SIG-M5 (cell line): ENCODE measurements at regions not wholly inside any gene's neighbourhood (a gene's known extent, or its start where the extent isn't known, plus 50 kb on each side); places are given as distances from the start of the nearest gene placed in this dataset.

Experiments used
- DNase-seq: peaks from one replicate; lab custom pipeline; 2025; lab: John Stamatoyannopoulos, UW

DNA sequence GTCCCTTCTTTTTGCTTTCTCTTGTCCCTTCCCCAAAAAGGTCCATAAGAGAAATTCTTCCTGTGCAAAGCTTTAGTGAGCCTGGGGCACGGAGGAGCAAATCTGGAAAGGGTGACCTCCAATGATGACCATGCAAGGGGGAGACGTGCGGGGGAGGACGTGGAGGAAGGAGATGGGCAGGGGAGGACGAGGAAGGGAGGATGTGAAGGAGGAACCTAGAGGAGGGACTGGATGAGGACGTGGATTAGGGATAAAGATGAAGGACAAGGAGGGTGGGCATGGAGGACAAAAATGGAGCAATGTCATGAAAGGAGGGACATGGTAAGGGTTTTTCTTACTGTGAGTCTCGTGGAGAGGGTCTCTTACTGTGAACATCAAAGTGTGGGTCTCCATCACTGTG is 139.5 kb downstream of the ERMARD start:
- DNase-seq, result no peak

DNA sequence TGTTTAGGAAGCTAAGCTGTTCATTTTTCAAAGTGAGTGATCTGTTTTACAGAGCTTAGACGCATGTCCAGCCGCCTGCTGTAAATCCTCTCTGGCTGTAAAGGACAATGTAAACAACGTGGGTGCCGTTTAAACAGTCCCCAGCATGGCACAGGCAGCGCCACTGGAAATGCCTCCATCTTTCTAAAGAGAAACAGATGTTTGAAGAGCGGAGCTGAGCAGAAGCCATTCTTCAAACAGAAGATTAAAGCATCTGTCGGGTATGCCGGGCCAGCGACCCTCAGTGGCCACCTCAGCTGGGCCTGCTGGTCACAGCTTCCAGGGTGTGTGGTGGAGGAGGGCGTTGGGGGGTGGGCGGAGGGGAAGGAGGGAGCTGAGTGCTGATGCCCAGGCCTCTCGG is 138.6 kb downstream of the ERMARD start:
- no peak for DNase-seq

DNA sequence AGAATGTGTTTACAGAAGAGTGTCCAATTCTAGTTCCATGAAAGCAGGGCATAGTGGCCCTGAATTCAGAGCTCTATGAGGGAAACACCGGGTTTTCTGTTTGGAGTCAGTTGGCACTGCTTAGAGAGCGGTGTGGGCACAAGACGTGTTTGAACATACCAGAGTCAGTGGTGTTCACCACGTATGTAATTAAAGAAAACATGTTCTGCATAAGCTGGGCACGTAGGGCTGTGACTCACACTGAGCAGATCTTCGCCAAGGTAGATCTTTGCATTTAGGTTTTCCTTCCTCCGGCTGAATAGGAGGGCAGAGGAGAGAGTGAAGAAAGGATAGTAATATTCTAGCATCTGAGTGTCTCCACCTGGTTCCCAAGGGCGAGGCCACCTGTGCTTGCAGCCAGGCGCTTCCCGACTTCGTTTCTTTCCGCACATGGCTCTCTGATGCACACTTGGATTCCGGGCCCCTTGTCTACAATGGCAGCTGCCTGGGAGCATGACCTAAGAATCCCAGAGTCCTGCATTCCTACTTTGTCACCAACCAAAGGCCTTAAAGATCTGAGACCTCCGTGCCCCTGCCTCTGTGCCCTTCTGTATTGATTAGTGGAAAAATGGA is 136.2 kb downstream of the ERMARD start:
- DNase-seq, result no peak

GRCh38 chr6:169886631-169887227 is 135.3 kb downstream of the ERMARD start:
- DNase-seq, result no peak

DNA sequence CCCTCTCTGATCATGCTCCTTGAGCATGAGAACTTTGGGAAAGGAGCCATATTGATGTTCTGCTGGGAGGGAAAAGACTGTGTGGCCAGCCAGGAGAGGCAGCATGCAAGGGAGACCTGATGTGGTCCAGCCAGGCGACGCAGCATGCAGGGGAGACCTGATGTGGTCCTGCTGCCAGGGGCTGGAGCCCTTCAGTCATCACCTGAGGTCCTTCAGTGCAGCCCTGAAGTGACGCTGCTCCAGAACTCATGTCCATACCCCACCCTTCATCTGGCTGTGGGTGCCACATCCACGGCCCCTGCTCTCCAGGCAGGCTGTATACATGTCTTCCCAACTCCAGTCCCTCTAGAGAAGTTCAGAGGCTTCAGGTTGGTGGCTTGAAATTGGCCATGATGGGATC is 134.4 kb downstream of the ERMARD start:
- DNase-seq, result no peak

GRCh38 chr6:169885131-169885530 is 133.7 kb downstream of the ERMARD start:
- no peak for DNase-seq

DNA sequence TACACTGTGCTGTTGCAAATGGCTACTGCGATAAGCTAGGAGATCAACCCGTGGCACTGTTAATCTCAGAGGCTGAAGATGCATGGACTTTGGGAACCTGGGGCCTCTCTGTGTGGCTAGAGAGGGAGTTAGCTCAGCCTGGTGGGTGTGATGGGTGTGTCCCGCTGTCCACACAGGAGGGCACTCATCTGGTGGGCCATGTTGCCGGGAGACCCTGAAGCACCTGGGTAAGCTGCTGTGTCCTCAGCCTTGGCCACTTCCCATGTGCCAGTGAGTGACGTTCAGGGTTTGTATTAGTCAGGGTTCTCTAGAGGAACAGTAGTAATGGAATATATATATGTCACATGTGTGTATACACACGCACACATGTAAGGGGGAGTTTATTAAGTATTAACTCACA is 132.7 kb downstream of the ERMARD start:
- DNase-seq, result no peak

DNA sequence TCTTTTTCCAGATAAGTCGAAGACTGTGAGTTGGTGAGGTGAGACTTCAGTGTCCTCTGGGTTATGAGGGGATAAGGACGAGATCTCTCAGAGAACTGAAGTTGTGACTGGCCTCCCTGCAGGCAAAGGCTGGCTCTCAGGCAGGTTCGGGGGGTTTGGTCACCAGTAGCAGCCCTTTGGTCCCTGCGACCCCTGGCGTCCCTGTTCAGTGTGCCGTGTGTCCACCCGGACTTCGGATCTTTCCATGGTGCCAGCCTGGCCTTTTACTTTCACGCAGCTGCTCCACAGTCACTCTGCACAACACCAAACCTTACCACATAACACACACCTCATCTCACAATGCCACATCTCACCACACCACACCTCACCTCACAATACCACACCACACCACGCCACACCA is 131.9 kb downstream of the ERMARD start:
- no peak for DNase-seq

DNA sequence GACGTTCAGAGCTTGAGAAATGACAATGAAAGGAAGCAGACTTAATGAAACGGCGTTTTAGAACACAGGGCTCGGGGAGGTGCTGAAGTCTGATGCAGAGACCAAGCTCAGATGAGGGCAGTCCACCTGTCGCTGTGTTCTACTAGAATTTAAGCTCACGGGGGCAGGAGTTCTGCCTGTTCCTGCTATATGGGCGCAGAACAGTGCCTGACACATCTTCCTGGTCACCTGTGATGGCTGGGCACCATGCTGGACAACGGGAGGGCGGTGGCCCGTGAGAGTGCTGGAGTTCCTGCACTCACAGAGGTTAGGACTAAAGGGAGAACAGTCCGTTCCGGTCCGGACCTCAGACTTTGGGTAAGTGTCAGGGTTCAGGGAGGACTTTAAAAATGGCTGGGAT is 130.6 kb downstream of the ERMARD start:
- no peak for DNase-seq

DNA sequence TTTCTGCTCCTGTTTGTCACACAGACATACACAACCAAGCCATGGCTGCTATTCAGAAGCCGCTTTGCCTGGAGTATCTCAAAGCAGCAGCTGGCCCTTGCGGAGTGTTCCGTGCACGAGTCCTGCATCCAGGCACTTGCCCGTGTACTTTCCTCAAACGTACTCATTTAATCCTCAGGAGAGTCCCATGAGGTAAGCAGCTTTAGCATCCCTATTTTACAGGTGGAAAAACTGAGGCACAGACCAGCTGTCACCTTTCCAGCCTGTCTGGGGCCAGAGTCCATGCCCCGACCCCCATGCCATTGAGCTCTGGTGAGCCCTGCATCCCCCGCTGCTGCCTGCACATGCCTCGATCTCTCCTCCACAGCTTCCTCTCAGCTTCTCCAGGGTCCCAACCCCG is 130.0 kb downstream of the ERMARD start:
- no peak for DNase-seq

GRCh38 chr6:169880516-169880915 is 129.1 kb downstream of the ERMARD start:
- no peak for DNase-seq

GRCh38 chr6:169869301-169869700 is 117.9 kb downstream of the ERMARD start:
- DNase-seq, result no peak

DNA sequence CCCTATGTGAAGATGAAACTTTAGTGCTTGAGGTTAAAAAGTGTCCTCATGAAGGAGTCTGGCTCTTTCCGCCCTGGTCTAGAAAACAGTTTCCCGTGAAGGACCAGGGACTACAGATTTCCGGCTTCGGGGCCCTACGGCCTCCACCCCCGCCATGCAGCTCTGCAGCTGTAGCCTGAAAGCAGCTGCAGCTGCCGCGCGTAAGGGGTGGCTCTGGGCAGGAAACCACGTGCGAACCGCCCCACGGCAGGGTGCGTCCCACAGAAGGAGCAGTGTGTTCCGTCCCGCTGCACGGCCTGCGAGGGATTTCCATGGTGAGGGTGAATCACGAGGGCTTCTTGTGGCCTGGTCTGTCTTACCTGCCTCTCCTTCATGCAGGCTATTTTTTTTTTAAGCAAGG is 117.0 kb downstream of the ERMARD start:
- DNase-seq, result no peak

DNA sequence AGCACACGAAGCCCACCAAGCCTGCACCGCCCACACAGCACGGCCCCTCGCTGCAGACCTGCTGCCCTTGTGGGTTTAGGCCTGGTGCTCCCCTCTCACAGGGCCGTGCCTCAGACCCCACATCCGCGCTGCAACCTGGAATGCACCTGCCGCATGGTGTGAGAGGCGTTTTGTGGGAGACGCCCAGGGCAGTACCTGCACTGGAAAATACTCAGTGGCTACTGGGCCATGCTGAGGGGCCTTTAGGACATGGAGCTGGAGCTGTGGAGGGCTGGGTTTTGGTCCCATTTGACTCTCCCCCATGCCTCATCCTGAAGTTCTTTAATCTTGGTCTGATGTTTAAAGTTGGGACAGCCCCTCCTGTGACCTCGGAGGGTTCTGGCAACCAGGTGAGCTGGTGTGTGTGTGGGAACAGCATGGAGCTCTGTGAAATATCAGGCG is 116.3 kb downstream of the ERMARD start:
- no peak for DNase-seq

GRCh38 chr6:169866668-169867521 is 115.5 kb downstream of the ERMARD start:
- DNase-seq, result no peak

DNA sequence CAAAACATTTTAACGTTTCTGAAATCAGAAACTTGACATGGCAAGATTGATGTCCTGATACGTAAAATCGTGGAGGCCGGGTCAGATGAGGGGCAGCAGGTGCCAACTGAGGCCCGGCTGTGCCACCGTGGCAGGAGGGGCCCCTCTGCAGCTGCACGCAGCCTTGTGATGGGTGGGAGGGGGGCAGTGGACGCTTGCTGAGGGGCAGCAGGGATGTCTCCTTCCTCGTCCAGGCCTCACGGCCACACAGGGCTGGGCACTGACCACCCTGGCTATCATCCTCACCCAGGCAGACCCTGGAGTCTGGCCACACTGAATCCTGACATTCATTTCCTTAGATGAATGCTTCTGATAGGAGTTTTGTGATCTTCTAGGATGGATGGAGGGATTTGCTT is 114.7 kb downstream of the ERMARD start:
- no peak for DNase-seq

DNA sequence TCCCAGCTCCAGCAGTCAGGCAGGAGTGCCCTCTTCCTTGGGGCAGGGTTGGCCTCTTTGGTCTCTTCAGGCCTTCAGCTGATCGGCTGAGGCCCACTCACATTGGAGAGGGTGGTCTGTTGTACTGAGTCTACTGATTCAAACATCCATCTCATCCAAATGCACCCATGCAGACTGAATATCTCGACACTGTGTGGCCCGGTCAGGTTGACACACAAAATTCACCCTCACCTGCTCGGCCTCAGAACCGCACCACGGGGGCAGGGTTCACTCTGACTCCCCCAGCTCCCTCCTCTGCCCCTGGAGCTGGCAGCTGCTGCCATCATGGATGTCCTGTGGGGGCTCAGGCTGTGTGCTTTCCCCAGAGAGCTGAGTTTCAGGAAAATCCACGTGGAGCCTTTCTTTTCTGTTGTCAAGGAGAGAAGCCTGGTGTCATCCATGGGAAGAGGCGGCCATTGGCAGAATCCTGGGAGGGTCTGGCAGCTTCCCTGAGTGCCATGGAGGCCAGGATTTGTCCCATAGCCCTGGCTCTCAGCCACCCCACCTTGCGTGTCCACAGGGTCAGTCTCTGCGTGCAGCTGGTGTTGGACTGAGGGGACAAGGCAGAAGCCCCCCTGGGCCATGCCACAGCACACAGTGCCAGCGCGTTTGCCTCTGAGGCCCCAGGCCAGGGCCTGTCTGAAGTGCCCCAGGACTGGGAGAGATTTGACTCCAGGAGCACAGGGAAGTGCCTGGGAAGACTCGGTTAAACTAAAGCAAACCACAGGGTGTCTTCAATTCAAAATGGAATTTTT is 114.1 kb downstream of the ERMARD start:
- no peak for DNase-seq

GRCh38 chr6:169864148-169865020 is 113.0 kb downstream of the ERMARD start:
- no peak for DNase-seq

DNA sequence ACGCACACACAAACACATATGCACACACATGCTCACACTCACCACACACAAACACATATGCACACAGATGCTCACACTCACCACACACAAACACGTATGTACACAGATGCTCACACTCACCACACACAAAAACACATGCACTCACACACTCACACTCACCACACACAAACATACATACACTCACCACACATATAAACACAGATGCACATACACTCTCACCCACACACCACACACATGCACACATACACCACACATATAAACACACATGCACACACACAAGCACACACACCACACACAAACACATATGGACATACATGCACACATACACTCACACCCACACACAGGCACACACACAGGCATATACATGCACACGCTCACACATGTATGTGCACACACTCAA is 112.3 kb downstream of the ERMARD start:
- DNase-seq, result no peak

DNA sequence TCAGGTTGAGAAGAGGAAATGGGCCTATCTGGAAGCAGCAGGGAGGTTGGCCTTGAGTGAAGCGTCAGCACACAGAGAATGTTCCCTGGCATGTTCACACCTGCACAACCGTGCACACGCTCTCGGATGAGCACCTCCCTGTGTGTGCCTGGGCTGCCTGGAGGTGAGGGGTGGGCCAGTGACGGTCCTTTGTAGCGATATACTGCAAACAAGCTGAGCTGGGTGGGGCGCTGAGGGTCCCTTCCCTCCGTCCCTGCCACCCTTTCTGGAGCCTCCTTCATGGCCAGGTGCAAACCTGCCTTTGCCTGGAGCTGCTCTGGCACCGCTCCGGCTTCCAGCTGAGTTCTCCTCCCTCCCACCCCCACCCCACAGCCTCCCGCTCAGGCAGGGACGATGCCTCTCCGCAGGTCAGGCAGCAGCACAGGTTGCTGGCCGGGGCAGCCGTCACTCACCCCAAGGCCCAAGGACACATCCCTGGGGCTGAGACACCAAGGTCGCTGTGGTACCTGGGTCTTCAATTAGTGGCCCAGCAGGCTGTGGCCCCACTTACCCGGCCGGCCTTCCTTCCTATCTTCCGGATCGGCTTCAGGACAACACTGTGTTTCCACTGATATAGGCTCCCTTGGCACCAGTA is 111.6 kb downstream of the ERMARD start:
- DNase-seq, result no peak
